ENCODE measurements at regions not wholly inside any gene's neighbourhood (a gene's known extent, or its start where the extent isn't known, plus 50 kb on each side); places are given as distances from the start of the nearest gene placed in this dataset.

GRCh38 chrX:926991-927390 is 285.5 kb downstream of the CRLF2 start:
- H3K9me3 ChIP-seq: no peaks in the 10 kb centered on the region
- no peaks in the 10 kb centered on the region for H3K4me1 ChIP-seq
- DNase-seq (ENCODE audit: low read depth in 1 of 2, low spot score in 1 of 2) (no peak), ATAC-seq (peak in 1 of 2 experiments; percentile 75; a peak in 3 of 6 replicates), FAIRE-seq (no peak)
- H3K4me3 ChIP-seq: no peak overlapping the region
- WGBS (ENCODE audit: missing lambda C conversion rate): 73% methylated on average over 2 of the region's 2 CpGs
- ChIA-PET CTCF (no interaction called here), POLR2A (no interaction called here)
- H3K4me2 ChIP-seq: no peak overlapping the region
- TF ChIP-seq KDM1A (IDR thresholded peaks at IDR 0.05; ENCODE audit: low read depth): no peak
- TF ChIP-seq BCL3 (IDR thresholded peaks at IDR 0.05): no peak
- TF ChIP-seq CHD4 (IDR thresholded peaks at IDR 0.05; ENCODE audit: borderline replicate concordance): no peak
- TF ChIP-seq FOXS1 (CRISPR knock-in tag; IDR thresholded peaks at IDR 0.05): no peak
- no peak for TF ChIP-seq HMGXB4 (CRISPR knock-in tag; IDR thresholded peaks at IDR 0.05; ENCODE audit: borderline replicate concordance)
- no peak for TF ChIP-seq FOSB (CRISPR knock-in tag; IDR thresholded peaks at IDR 0.05)
- TF ChIP-seq ZC3H11A (IDR thresholded peaks at IDR 0.05): no peak
- no peak for TF ChIP-seq FOSL2 (IDR thresholded peaks at IDR 0.05)
- TF ChIP-seq FOSL2 (CRISPR knock-in tag; IDR thresholded peaks at IDR 0.05): no peak
- TF ChIP-seq HDAC2 (IDR thresholded peaks at IDR 0.05): no peak
- TF ChIP-seq KDM5A (IDR thresholded peaks at IDR 0.05): no peak
- TF ChIP-seq MAX (IDR thresholded peaks at IDR 0.05): no peak
- TF ChIP-seq JUNB (IDR thresholded peaks at IDR 0.05): no peak
- no peak for TF ChIP-seq HES2 (IDR thresholded peaks at IDR 0.05)
- no peak for TF ChIP-seq MYC (IDR thresholded peaks at IDR 0.05; ENCODE audit: borderline replicate concordance, low read length)
- TF ChIP-seq ZNF302 (CRISPR knock-in tag; IDR thresholded peaks at IDR 0.05): no peak
- H3K27ac ChIP-seq: no peak overlapping the region

GRCh38 chrX:926070-926469 is 286.4 kb downstream of the CRLF2 start:
- ATAC-seq: peak in 1 of 2 experiments; percentile 42; a peak in 2 of 6 replicates
- TF ChIP-seq RNF2 (IDR thresholded peaks at IDR 0.05; ENCODE audit: borderline replicate concordance, low read depth) (no peak), RCOR1 (IDR thresholded peaks at IDR 0.05; ENCODE audit: low read depth, low read length) (no peak), EP300 (IDR thresholded peaks at IDR 0.05) (no peak), HOXA7 (CRISPR knock-in tag; IDR thresholded peaks at IDR 0.05) (no peak), KDM5A (IDR thresholded peaks at IDR 0.05) (no peak), TFCP2L1 (CRISPR knock-in tag; IDR thresholded peaks at IDR 0.05) (no peak), REST (IDR thresholded peaks at IDR 0.05) (no peak), USF2 (IDR thresholded peaks at IDR 0.05) (no peak), PBX3 (IDR thresholded peaks at IDR 0.05) (no peak), HOXB5 (CRISPR knock-in tag; IDR thresholded peaks at IDR 0.05) (no peak), ZNF302 (CRISPR knock-in tag; IDR thresholded peaks at IDR 0.05) (no peak), EHF (CRISPR knock-in tag; IDR thresholded peaks at IDR 0.05) (no peak), GATA3 (IDR thresholded peaks at IDR 0.05; ENCODE audit: borderline replicate concordance) (no peak), CBX2 (IDR thresholded peaks at IDR 0.05; ENCODE audit: borderline replicate concordance, low read depth) (no peak), CEBPB (IDR thresholded peaks at IDR 0.05) (no peak), KDM1A (IDR thresholded peaks at IDR 0.05; ENCODE audit: low read depth) (no peak)
- 25% methylated on average over 9 of the region's 9 CpGs for WGBS (ENCODE audit: missing lambda C conversion rate)
- no peak overlapping the region for H3K27ac ChIP-seq
- no peak overlapping the region for H3K4me3 ChIP-seq
- ChIA-PET CTCF (no interaction called here), POLR2A (no interaction called here)
- no peak for FAIRE-seq
- H3K9me3 ChIP-seq: no peaks in the 10 kb centered on the region
- no peaks in the 10 kb centered on the region for H3K4me1 ChIP-seq
- no peak overlapping the region for H3K4me2 ChIP-seq
- DNase-seq (ENCODE audit: low read depth in 1 of 2, low spot score in 1 of 2): no peak
